ENCODE measurements at regions not wholly inside any gene's neighbourhood (a gene's known extent, or its start where the extent isn't known, plus 50 kb on each side); places are given as distances from the start of the nearest gene placed in this dataset.

DNA sequence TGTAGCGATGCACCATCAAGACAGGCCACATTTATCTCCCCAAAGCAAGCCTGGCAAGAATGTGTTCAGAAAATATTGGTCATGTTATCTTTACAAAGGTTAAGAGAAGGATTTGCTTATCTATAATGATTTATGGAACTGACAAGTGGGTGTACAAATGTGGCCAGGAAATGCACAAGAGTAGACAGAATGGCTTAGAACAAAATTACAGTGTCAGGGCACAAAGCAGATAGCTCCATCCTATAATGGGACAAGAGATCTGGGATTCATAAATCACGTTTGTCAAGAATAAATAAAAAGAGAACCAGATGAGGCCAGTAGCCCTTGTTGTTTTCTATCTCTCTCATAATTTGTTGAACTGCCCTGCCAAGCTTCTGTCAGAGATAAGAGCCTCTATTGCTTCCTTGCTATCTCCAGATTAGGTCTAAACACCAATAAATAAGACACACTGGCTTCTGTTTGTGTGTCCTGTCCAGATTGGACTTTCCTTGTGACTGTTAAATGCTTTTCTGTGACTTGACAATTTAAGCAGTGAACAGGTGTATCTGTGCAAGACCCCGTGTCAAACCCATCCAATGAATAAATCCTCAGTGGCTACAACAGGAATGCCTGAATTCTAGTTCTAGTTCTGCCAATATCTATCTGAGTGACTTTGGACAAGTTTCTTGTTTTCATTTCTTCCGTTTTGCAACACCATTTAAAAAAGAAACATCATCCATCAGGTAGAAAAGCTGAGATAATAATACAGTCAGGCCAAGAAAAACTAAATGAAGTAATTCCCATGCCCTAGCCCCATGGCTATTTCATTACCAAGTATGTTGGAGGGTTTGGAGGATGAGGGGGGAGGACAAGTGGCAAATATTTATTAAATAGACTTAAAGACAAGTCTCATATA lies 157.2 kb downstream of the DCLK3 start:
- no peak for TF ChIP-seq POLR2A (IDR thresholded peaks at IDR 0.05; ENCODE audit: low read length)
- TF ChIP-seq GATA1 (IDR thresholded peaks at IDR 0.05; ENCODE audit: low read depth, low read length) = no peak
